ENCODE measurements at regions not wholly inside any gene's neighbourhood (a gene's known extent, or its start where the extent isn't known, plus 50 kb on each side); places are given as distances from the start of the nearest gene placed in this dataset.

- no peak for DNase-seq
These were observed 70.3 kb upstream of the ZSWIM2 start for GRCh38 chr2:186919296-186919695.

DNA sequence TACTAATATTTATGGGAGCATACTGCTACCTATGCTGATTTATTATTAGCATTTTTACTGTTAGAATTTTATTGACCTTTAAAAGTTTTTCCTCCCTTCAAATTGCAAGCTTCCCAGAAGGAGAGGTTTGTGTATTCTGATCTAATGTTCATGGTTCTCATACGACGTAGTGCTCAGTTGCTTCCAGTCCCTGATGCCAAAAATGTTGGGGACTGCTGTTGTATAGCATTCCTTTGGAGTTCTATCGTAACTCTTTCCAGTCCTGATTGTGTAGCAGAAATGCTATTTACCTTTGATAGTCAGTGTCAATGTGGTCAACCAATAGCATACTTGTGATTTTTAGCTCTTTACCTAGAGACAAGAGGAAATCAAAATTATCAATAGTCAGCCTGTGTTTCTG is 69.5 kb upstream of the ZSWIM2 start:
- DNase-seq, result no peak

DNA sequence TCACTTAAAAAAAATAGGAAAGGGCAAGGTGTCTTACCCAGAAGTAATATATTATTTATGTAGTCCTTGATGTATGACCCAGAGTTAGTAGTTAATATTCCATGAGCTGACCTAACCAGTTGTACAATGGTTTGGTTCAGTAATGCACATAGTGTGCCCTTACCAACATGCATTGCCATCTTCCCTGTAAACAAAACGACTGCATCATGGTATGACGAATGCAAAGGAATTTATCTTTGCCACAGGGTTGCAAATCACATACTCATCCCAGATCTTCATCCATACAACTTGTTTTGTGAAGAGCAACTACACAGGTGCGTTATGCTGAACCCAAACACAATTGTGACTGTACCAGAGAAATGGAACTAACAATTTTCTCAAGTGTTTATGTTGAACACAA is 68.9 kb upstream of the ZSWIM2 start:
- no peak for DNase-seq

DNA sequence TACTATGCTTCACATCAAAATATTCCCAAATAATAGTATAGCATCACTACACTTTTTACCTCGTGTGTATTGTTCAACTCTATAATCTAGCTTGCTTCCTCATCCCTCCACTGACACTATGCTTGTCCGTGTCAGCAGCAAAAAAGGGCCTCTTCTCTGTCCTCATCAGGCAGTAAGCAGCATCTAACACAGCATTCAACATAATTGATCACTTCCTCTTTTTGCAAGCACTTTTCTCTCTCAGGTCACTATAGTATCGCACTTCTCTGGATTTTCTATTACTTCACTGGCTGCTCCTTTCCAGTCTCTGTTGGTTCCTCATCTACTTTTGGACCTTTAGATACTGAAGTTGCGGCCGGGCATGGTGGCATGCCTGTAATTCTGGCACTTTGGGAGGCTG is 64.9 kb upstream of the ZSWIM2 start:
- DNase-seq, result peak; percentile 0

GRCh38 chr2:186912979-186913378 is 64.0 kb upstream of the ZSWIM2 start:
- no peak for DNase-seq

GRCh38 chr2:186911551-186912085 is 62.6 kb upstream of the ZSWIM2 start:
- no peak for DNase-seq

DNA sequence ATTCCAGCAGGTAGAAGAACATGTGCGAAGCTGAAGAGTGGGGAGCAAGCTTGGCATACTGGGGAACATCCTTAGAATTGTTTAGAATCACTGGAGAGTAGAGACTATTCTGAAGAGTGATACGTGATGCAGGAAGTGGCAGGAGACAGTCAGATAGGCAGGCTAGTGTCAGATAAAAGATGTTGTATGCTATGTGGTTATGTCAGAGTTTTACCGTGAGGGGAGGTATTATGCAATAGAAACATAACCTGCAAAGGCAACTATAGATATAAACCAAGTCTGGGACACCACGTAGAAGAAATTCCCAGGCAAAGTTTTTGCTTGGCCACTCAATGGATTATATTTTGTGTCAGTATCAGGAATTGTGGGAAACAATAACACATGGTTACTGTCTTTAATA is 62.0 kb upstream of the ZSWIM2 start:
- DNase-seq, result no peak

DNA sequence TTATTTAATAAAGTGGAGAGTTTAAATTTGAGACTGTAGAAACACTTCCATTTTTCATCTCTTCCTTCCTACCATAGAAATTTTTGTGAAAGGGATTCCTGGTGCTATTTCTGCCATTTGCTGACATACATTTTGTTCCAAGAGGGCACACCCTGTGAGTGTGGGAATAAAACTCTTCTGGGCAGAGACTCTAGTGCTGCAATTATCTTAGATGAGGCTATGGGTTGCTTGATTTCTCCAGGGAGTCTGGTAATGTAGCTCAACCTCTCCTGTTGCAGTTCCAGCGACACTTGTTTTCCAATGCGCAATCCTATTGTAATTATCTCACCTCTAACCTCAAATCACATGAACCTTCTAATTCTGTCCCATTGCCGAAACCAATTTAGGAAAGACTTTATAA is 60.1 kb upstream of the ZSWIM2 start:
- no peak for DNase-seq

DNA sequence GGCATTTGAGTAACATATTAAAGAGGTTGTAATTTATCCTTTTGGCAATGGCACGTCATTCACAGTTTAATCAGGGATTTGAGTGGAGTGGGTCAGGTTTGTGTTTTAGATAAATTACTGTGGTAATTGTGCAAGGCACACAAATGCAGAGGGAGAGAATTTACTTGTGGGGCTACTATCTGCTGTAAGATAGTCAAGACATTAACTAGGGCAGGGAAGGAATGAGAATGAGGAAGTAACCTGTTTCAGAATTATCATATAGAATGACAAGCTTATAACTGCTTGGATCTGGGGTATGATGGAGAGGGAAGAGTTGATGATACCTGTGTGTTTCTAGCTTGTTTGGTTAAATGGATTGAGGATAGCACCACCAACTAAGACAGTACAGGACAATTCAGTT is 58.9 kb upstream of the ZSWIM2 start:
- no peak for DNase-seq

- DNase-seq, result no peak
These were observed 54.2 kb upstream of the ZSWIM2 start for GRCh38 chr2:186903216-186903615.
